ENCODE measurements at regions not wholly inside any gene's neighbourhood (a gene's known extent, or its start where the extent isn't known, plus 50 kb on each side); places are given as distances from the start of the nearest gene placed in this dataset.

GRCh38 chr4:161097821-161098220, 1066.0 kb downstream of the FSTL5 start:
- Mint-ChIP-seq H3K4me3 (no peak overlapping the region), H3K27ac (no peak overlapping the region), H3K9me3 (ENCODE audit: insufficient read depth) (no peaks in the 10 kb centered on the region), H3K27me3 (no peaks in the 10 kb centered on the region), H3K4me1 (no peaks in the 10 kb centered on the region)
- POLR2A ChIA-PET: no interaction called here
- Histone ChIP-seq H4K20me1 (ENCODE audit: control insufficient read depth, insufficient read depth, low read length, poor library complexity, severe bottlenecking) (no peaks in the 10 kb centered on the region), H3K4me1 (ENCODE audit: control insufficient read depth in 2 of 2, insufficient read depth in 2 of 2, low read length in 2 of 2) (no peaks in the 10 kb centered on the region), H3K36me3 (replicated peaks in 1 of 2; ENCODE audit: control extremely low read depth in 1 of 2, control insufficient read depth in 1 of 2, extremely low read depth in 1 of 2, insufficient read depth in 2 of 2, low read length in 1 of 2) (no peaks in the 10 kb centered on the region), H3K27me3 (replicated peaks in 1 of 4; ENCODE audit: control extremely low read depth in 1 of 4, control insufficient read depth in 3 of 4, insufficient read depth in 4 of 4, low read length in 3 of 4) (no peaks in the 10 kb centered on the region), H3K27ac (ENCODE audit: low read length in 2 of 2) (no peak overlapping the region), H3K9me3 (ENCODE audit: control extremely low read depth in 1 of 3, control insufficient read depth in 2 of 3, insufficient read depth in 1 of 3, low read length in 2 of 3) (no peaks in the 10 kb centered on the region), H3K4me2 (replicated peaks; ENCODE audit: low read depth, low read length, poor library complexity, severe bottlenecking) (no peak overlapping the region), H3K79me2 (ENCODE audit: control insufficient read depth, insufficient read depth, low read length) (no peaks in the 10 kb centered on the region), H3K9ac (ENCODE audit: low read length) (no peak overlapping the region), H2AFZ (ENCODE audit: insufficient read depth, low read depth, low read length, poor library complexity, severe bottlenecking) (no peak overlapping the region), H3K4me3 (ENCODE audit: control extremely low read depth in 1 of 5, extremely low read depth in 1 of 5, insufficient read depth in 1 of 5, low read depth in 2 of 5, low read length in 4 of 5) (no peak overlapping the region)
- TF ChIP-seq CTCF (IDR thresholded peaks at IDR 0.05) (no peak), EZH2 (IDR thresholded peaks at IDR 0.05; ENCODE audit: borderline replicate concordance, insufficient read depth, low read depth, low read length, poor library complexity, severe bottlenecking) (no peak)
- no peak for ATAC-seq (ENCODE audit: low read depth)
- no peak for DNase-seq
- CTCF ChIA-PET: no interaction called here
- intact Hi-C loops (cut with micrococcal nuclease): no loop called here

GRCh38 chr4:161061046-161061445, 1102.8 kb downstream of the FSTL5 start:
- Mint-ChIP-seq H3K4me3 (no peak overlapping the region), H3K27ac (no peak overlapping the region), H3K9me3 (ENCODE audit: insufficient read depth) (no peaks in the 10 kb centered on the region), H3K4me1 (no peaks in the 10 kb centered on the region), H3K27me3 (no peaks in the 10 kb centered on the region)
- no peaks in the 10 kb centered on the region for H4K20me1 ChIP-seq (ENCODE audit: control insufficient read depth, insufficient read depth, low read length, poor library complexity, severe bottlenecking)
- H3K9ac ChIP-seq (ENCODE audit: low read length): no peak overlapping the region
- no peaks in the 10 kb centered on the region for H3K27me3 ChIP-seq (replicated peaks in 1 of 4; ENCODE audit: control extremely low read depth in 1 of 4, control insufficient read depth in 3 of 4, insufficient read depth in 4 of 4, low read length in 3 of 4)
- no peaks in the 10 kb centered on the region for H3K4me1 ChIP-seq (ENCODE audit: control insufficient read depth in 2 of 2, insufficient read depth in 2 of 2, low read length in 2 of 2)
- no peaks in the 10 kb centered on the region for H3K36me3 ChIP-seq (replicated peaks in 1 of 2; ENCODE audit: control extremely low read depth in 1 of 2, control insufficient read depth in 1 of 2, extremely low read depth in 1 of 2, insufficient read depth in 2 of 2, low read length in 1 of 2)
- intact Hi-C loops (cut with micrococcal nuclease): no loop called here
- ATAC-seq (ENCODE audit: low read depth) (no peak), DNase-seq (no peak)
- POLR2A ChIA-PET: no interaction called here
- no peak overlapping the region for H3K27ac ChIP-seq (ENCODE audit: low read length in 2 of 2)
- no peaks in the 10 kb centered on the region for H3K79me2 ChIP-seq (ENCODE audit: control insufficient read depth, insufficient read depth, low read length)
- CTCF ChIA-PET: no interaction called here
- peaks cover 0 to 2% (median 0%) of the 10 kb centered on the region in 3 donors for H3K9me3 ChIP-seq (ENCODE audit: control extremely low read depth in 1 of 3, control insufficient read depth in 2 of 3, insufficient read depth in 1 of 3, low read length in 2 of 3)
- no CpG with 5 or more reads among the region's 1 CpG for WGBS (ENCODE audit: insufficient coverage)
- no peak overlapping the region for H2AFZ ChIP-seq (ENCODE audit: insufficient read depth, low read depth, low read length, poor library complexity, severe bottlenecking)
- TF ChIP-seq CTCF (IDR thresholded peaks at IDR 0.05): no peak
- TF ChIP-seq EZH2 (IDR thresholded peaks at IDR 0.05; ENCODE audit: borderline replicate concordance, insufficient read depth, low read depth, low read length, poor library complexity, severe bottlenecking): no peak
- H3K4me2 ChIP-seq (replicated peaks; ENCODE audit: low read depth, low read length, poor library complexity, severe bottlenecking): no peak overlapping the region
- H3K4me3 ChIP-seq (ENCODE audit: control extremely low read depth in 1 of 5, extremely low read depth in 1 of 5, insufficient read depth in 1 of 5, low read depth in 2 of 5, low read length in 4 of 5): no peak overlapping the region

All from B cell (primary cell).